ENCODE measurements at regions not wholly inside any gene's neighbourhood (a gene's known extent, or its start where the extent isn't known, plus 50 kb on each side); places are given as distances from the start of the nearest gene placed in this dataset.

GRCh38 chr10:84693006-84693405, 364.6 kb downstream of the CCSER2 start:
- no peak for TF ChIP-seq CTCF (IDR thresholded peaks at IDR 0.05; ENCODE audit: poor library complexity)
- no peak for TF ChIP-seq EZH2 (IDR thresholded peaks at IDR 0.05; ENCODE audit: borderline replicate concordance)
